ENCODE measurements at regions not wholly inside any gene's neighbourhood (a gene's known extent, or its start where the extent isn't known, plus 50 kb on each side); places are given as distances from the start of the nearest gene placed in this dataset.
"Not testable (repeated sequence)": the region's sequence is repeated elsewhere in the genome, so short reads cannot be mapped to it uniquely, and the experiment has no call there.

DNA sequence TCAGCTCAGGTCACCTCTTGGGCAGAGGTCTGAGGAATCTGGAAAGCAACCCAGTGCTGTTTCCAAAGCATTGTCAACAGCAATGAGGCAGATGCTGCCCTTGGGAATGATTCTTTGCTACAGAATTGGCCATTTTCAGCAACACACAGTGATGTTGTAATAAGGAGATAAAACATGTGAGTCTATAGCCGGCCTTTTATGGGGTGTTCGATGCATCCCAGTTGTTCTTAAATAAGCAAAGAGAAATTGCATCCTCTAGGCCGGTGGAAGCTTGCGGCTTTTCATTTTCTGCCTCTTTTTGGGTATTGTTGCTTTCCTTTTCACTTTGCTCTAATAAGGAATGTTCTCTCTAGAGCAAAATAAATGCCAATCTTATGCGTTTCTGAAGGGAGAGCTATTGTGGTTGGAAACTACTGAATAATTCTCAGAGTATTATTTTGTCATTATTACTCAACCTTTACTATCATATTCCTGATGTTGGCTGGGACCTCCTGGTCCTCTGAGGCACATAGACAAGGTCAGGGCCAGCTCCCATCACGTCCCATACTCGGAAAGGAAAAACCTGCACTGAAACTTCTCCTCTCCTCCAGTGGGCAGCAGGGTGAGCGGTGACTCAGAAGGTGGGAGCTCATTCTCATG lies 214.2 kb downstream of the CDH26 start:
- DNase-seq, result no peak

DNA sequence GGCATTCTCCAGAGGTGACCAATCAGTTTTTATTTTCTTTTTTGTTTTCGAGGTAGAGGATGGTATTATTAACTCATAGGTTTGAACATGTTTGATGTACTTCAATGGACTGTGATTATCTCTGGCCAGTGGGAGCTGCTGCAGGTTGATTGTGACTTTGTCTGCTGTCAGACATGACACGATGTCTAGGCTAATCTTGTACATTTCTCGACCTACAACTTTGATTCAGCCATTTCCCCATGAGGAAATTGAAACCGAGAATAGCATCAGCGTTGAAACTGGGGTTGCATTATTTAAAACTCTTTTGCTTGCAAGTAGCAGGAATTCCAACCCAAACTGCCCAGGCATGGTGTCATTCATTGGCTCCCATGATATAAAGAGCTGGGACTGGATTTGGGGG lies 218.9 kb downstream of the CDH26 start:
- no peak for DNase-seq

DNA sequence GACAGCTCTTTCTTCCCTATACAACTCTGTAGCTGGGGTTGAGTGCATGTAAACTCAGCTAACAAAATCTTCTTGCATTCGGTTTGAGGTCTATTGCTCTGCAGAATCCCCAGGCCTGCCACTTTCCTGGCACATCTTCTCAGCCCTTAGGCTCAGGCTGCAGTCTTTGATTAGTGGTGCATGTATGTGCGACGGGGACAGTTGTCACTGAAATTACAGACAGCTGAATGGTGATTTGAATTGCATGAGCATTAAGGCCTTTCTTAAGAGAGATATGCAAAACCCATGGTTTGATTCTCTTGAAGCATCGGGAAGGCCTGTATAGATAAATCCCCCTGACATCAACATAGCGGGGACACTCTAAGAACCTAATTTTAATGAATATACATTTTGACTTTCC lies 222.8 kb downstream of the CDH26 start:
- no peak for DNase-seq

DNA sequence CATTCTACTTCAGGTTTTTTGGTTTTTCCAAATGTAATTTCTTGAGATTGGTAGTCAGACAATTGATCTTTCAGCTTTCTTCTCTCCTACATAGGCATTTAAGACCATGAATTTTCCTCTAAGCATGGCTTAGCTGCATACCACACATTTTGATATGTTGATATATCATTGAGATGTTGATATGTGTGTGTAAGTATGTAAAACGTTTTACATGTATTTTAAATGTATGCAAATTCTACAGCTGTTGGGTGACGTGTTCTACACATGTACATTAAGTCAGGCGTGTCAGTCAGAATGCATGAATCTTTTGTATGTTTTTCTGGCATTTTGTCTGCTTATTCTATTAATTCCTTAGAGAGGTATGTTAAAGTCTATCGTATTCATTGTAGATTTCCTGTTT lies 228.2 kb downstream of the CDH26 start:
- DNase-seq, result no peak

DNA sequence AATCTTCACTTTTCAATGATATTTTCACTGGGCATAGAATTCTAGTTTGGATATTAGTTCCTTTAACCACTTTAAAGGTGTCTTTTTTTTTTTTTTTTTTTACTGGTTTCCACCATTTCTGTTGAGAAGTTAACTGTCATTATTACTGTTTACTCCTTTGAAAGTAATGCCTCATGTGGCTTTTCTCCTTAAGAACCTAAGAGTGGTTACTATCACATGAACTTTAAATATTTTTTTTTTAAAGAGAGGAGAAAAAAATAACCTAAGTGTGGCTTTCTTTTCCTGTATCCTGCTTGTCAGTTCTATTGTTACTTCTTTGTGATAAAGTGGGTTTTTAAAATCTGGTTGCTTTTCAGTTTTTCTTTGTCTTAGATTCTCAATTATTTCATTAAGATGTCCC lies 229.5 kb downstream of the CDH26 start:
- no peak for DNase-seq

DNA sequence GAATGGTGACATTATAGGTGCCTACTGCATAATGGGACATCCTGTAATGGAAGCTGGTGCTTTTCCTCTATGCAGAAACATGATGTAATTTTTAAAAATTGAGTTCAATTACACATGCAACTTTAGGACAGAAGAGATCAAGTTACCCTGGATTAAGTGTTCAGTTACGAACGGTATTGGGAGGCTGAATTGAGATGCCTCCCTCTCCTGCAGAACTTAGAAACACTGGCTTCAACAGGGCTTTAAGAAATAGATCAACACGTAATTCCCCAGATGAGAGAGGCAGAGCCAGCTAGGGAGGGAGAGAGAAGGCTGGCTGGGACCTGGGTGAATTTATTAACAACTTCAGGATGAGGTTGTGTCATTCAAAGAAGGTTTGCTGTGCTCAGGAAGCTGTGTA lies 232.8 kb downstream of the CDH26 start:
- no peak for DNase-seq

DNA sequence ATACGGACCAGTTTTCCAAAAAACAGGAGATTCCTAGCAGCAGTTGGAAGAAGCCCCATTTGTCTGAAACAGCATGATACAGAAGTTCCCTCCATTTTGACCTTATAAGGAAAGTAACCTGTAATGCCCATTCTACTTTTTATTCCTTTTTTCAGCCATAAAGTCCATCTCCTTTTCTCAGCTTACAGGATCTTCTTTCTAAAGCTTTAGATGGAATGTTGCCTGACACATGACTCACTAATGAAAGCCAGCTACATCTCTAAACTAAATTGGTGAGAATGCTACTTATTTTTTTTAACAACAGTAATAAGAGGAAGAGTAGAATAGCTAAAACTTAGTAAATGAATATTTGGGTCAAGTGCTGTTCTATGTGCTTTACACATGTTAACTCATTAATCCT lies 234.1 kb downstream of the CDH26 start:
- no peak for DNase-seq

DNA sequence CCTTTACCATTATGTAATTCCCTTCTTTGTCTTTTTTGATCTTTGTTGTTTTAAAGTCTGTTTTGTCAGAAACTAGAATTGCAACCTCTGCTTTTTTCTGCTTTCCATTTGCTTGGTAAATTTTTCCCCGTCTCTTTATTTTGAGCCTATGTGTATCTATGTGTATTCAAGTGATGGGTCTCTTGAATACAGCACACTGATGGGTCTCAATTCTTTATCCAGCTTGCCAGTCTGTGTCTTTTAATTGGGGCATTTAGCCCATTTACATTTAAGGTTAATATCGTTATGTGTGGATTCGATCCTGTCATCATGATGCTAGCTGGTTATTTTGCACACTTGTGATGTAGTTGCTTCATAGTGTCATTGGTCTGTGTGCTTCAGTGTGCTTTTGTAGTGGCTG lies 240.9 kb downstream of the CDH26 start:
- DNase-seq, result not testable (repeated sequence)

DNA sequence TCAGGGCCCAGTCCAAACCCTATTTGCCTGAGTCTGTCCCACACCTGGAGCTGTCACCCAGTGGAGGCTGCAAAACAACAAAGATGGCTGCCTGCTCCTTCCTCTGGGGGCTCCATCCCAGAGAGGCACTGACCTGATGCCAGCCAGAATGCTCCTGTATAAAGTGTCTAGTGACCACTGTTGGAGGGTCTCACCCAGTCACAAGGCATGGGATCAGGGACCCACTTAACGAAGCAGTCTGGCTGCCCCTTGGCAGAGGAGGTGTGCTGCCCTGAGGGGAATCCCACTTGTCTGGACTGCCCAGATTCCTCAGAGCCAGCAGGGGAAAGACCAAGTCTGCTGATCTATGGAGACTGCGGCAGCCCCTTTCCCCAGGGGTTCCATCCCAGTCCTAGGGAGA lies 241.6 kb downstream of the CDH26 start:
- DNase-seq, result no peak

DNA sequence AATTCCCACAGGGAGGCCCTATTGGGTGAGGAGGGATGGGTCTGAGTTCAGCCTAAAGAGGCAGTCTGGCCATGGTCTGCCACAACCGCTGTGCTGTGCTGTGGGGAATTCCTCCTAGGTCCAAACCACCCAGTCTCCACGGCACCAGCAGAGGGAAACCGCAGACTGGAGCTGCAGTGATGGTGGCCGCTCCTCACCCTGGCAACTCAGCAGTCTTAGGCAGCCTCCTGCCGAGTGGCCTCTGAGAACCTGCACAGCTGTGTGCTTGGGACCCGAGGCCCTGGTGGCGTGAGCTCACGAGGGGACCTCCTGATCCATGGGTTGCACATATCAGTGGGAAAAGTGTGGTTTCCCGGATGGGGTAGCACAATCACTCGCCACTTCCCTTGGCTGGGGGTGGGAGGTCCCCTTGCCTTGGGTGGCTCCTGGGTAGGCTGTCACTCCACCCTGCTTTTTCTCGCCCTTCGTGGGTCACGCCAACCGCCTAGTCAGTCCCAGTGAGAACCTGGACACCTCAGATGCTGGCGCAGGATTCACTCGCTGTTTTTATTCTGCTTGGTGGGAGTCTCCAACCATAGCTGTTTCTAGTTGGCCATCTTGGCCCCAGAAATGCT lies 242.2 kb downstream of the CDH26 start:
- no peak for DNase-seq

DNA sequence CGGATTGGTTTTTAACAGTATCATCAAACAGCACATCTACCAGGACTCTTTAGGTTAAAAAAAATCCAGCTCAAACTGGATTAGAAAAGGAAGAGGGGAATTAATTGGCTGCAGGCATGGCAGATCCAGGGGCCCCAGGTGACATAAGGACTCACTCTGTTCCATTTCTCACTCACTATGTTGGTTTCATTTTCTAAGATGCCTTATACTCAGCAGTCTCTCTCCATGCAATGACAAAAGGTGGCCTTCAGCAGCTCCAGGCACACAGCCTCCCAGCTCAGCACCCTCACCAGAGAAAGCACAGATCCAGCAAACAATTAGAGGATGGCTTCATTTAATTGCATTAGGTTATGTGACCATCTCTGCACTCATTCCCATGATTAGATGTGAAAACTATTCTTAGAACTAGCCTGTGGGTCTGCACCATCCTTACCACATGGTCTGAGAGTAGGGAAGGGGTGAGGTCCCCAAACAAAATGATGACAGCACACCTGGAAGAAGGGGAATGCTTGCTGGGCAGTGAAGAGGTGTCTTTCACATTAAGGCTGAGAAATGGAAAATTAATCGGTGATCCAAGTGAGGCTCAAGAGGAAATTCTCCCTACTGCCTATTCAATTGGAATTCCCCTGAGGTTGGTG lies 243.1 kb downstream of the CDH26 start:
- no peak for DNase-seq

DNA sequence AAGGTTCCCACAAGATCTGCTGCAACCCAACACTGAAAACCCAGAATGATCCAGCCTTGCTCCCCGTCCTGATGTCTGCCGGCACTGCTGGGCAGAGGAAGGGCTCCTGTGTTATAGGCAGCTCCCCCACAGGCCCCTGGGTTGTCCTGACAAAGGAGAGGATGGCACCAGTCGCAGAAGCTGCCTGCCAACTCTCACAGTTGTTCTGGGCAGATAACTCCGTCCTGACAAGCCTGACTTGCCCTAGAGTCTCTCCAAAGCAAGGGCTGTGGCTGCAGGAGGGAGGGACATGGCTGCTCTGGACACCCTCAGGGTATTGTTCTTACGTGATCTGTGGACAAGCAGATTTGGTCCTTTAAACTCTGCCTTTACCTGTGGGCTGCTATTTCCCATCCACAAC lies 243.8 kb downstream of the CDH26 start:
- no peak for DNase-seq

DNA sequence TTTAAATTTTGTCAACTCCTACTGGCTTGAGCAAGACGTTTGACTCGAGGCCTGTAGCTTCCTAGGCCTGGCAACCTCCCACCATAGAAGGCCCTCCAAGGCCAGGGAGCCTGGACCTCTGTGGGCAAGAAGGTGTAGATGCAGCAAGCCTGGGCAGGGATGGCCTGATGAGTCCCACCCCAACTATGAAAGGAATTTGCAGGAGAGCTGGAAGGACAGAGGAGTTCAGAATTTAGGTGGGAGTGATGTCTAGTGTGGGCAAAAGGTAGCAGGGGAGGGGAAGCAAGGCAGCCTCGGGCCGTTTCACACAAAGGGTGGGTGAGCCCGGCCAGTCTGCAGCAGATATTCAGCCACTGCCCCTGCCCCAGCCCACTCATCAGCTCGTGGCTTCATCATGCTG lies 245.2 kb downstream of the CDH26 start:
- DNase-seq, result no peak

DNA sequence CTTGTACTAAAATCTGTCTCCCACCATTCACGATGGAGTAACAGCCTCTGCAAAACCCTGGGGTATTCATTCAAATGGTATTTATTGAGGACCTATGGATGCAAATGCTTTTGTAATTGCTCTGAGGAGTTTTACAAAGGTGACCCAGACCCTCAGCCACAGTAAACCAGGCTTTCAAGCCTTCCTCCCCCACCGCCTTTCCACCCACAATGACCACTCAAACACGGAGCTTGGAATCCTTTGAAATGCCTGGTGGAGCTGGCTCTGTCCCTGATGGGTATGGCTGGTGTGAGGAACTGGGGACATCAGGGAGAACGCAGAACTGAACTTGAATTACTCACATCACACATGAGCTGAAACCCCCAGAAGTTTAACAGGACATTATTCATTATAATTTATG lies 246.4 kb downstream of the CDH26 start:
- no peak for DNase-seq

DNA sequence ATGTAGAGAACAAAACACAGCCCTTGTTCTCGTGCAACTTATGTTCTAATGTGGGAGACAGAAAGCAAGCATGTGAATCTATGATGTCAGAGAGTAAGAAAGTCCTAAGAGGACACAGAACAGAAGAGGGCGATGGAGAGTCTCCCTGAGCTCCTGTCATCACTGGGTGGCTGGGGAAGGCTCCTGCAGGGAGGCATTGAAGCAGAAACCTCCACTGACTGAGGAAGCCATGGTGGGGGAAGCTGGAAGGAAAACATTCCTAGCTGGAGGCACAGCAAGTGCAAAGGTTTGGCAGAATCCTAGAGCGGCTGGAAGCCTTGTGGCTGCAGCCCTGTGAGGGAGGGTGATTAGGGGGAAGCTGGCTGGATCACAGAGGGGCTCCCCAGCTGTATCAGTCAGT lies 248.0 kb downstream of the CDH26 start:
- DNase-seq, result peak in 1 of 2 donors; percentile 2

DNA sequence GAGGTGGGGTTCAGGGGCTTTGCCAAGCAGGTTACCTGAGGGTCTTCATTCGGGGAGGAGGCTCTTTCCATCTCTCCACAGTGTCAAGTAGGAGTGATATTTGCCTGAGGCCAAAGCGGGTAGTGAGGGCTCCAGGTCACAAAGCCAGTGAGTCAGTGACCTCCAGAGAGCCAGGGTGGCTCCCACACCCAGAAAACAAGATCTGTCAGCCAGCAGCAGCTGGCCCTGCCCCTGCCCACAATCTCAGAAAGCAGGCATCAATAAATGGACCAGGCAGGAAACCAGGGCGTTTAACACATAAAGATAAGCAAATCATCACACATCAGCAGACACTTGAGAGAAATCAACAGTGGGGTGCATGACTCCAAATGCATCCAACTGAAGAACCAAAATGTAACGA lies 250.8 kb downstream of the CDH26 start:
- peak in 1 of 2 donors; percentile 7 for DNase-seq

DNA sequence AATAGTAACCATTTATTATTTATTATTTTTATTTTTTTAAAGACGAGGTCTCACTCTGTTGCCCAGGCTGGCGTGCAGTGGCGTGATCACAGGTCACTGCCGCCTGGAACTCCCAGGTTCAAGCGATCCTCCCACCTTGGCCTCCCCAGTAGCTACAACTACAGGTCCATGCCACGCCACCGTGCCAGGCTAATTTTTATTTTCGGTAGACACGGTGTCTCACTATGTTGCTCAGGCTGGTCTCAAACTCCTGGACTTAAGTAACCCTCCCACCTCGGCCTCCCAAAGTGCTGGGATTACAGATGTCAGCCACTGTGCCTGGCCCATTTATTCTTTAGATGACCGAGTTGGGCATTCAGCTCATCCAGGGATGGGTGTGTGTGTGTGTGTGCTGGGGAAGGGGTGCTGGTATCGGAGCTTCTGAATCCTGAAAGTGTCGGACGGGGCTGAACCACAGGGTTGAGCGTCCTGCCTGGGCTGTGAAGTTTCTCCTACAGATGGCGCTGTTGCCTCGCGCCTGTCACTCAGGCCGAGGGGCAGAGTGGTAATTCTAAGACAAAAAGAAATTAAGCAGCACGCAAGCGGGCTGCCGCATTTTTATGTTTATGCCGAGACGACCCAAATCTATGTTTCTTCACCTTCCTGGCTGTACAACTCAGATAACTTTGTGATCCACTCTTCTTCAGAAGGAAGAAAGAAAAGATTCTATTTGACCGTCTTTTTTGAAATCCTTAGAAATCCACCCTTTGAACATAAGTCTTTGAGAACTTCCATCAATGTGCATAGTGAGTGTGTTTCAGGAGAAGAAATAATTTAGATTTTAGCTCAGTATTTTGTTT lies 252.8 kb downstream of the CDH26 start:
- peak; percentile 29 to 60 for DNase-seq

DNA sequence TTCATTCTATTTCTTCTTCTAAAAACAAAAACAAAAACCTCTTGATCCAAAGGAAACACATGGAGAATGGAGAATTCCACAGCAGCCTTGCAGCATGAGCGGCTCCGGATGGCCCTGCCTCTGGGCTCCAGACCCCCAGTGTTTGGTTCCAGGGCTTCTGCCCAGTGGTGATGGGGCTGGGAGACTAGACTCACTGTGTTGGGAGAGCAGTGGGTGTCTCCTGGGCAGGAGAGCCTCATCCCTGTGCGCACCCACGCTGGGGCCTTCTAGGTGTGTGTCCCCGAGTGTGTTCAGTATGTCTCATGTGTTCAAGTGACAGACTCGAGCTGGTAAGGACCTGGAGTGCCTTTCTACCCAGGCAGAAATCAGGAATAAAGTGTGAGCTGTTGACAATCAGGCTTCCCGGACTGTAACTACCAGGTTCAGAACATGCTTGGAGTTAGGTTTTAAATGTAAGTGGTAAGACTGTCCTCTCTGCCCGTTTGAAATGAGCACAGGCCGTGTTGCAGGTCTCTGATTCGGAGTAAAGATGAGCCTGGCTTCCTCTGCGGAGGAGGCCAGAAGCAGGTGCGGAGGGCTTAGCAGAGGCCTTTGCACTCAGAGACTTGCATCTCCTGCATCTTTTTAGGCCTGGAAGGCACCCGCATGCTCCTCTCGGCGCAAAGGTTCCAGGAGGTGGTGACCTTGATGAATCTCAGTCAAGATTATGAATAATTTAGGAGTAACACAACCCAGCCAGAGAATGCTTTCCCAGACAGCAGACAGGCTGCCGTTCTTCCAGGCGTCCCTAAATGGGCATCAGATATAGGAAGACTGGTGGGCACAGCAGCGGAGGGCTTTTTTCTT lies 253.6 kb downstream of the CDH26 start:
- no peak for DNase-seq

DNA sequence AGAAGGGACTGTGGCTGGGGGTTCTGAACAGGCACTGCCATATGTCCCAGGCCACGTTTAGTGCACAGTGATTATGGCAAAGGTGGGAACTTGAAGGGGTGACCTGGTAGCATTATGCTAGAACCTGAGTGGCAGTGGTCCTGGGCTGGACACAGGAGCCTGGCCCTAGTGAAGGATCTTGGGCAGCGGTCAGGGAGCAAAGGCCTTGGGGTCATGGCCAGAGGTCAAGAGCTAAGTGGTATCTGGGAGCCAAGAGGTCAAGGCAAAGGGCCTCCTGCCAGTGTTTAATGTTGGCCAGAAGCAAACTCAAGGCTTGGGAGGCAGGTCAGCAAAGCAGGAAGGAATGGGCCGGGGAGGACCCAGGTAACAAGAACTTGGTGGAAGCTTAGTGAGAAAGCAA lies 254.5 kb downstream of the CDH26 start:
- no peak for DNase-seq

DNA sequence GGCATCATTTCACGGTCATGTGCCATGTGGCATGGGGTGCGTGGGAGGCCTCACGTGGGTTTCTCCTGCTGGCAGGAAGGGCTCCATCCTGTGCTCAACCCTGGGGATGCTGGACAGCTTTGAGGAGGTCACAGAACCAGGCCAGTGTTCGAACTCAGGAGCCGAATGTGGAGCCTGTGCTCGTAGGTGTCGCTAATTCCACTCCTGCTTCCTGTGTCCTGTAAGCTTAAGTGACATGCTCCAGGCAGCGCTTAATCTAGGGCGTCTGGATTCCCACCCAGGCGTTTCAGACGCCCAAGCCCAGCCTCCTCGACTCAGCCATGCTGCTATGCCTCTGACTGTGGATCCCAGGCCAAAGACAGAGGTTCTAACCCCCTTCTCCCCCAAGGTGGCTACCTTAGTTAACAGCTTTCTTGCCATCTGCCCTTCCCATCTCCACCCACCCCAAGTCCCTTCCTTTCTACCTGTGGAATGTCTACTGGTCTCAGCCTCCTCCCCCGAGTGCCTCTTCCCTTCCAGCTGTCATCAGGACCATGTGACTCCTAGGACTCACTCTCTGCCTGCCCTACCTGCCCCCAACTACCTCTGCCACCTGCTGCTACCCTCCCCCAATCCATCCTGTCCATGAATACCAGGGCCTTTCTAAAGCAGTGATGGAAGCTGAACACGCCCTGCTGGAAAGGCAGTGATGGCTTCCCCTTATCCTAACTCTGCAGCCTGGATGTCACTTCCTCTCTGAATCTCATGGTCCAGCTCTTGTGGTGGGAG lies 255.1 kb downstream of the CDH26 start:
- DNase-seq, result no peak

DNA sequence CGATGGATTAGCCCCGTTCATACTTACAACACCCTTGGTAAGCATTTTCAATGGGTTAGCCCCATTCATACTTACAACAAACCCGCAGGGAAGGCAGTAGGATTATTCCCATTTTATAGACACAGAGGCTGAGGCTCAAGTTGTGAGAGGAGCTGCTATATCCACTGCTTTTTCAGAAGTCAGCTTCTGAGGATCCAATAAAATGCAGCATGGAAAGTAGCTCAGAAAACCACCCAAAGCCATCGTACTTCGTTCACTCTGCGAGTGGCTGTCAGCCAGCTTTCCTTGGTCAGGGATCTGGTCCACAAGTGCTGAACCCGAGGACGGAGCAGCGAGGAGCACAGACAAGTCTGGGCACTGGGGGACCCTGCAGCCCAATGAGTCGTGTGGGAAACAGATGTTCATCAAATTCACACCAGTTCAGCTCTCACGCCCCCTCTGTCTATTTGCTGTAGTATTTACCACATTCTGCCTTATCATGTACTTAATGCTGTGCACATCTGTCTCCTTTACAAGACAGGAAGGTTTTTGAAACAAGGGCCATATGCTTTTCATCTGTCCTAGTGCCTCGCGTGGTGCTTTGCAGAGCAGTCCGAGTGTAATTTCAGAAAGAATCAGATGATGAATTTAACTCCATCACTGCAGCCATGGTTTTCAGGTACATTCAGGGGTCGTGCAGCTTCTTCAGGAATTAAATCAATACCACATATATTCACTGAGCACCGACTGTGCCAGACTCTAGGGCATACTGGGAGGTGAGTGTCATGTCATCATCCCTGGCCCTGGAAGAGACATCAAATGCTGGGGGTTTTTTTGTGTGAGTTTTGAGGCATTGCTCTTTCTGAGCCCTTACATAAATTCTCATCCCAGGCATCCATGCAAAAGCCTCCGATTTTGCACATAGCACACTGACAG lies 256.9 kb downstream of the CDH26 start:
- no peak for DNase-seq
